Trophoblast cell (in vitro differentiated cells and primary cell): ENCODE measurements at regions not wholly inside any gene's neighbourhood (a gene's known extent, or its start where the extent isn't known, plus 50 kb on each side); places are given as distances from the start of the nearest gene placed in this dataset.

Experiments
- DNase-seq, 2 donors: peaks; one replicate each; pipeline ENCODE4 v3.0.0-alpha.2; 2016
- H2AFZ ChIP-seq: 2 replicates; pipeline ENCODE4 v1.6.1; 2013; ENCODE audit warnings: low read length, moderate library complexity, mild to moderate bottlenecking; ENCODE audit not compliant: insufficient read depth, poor library complexity
- H2AK5ac ChIP-seq: 2 replicates; pipeline ENCODE4 v1.6.1; 2013; ENCODE audit warnings: mild to moderate bottlenecking, low read length
- H2BK120ac ChIP-seq: 2 replicates; pipeline ENCODE4 v1.6.1; 2013; ENCODE audit warnings: low read length, mild to moderate bottlenecking, moderate library complexity; ENCODE audit not compliant: insufficient read depth, poor library complexity
- H2BK12ac ChIP-seq: 2 replicates; pipeline ENCODE4 v1.6.1; 2013; ENCODE audit warnings: mild to moderate bottlenecking, low read length, moderate library complexity
- H2BK5ac ChIP-seq: 2 replicates; pipeline ENCODE4 v1.6.1; 2013; ENCODE audit warnings: low read length, low read depth, moderate library complexity, mild to moderate bottlenecking; ENCODE audit not compliant: poor library complexity
- H3K14ac ChIP-seq: 2 replicates; pipeline ENCODE4 v1.6.1; 2013; ENCODE audit warnings: mild to moderate bottlenecking, low read length
- H3K18ac ChIP-seq: 2 replicates; pipeline ENCODE4 v1.6.1; 2013; ENCODE audit warnings: mild to moderate bottlenecking, low read length
- H3K23ac ChIP-seq: 2 replicates; pipeline ENCODE4 v1.6.1; 2013; ENCODE audit warnings: low read length
- H3K27ac ChIP-seq: 2 replicates; pipeline ENCODE4 v1.5.1; 2013; ENCODE audit warnings: low read depth, mild to moderate bottlenecking, inconsistent platforms, low read length, moderate library complexity
- H3K27me3 ChIP-seq: 2 replicates; pipeline ENCODE4 v1.6.1; 2013; ENCODE audit warnings: inconsistent platforms, mild to moderate bottlenecking, low read length, moderate library complexity; ENCODE audit not compliant: insufficient read depth
- H3K36me3 ChIP-seq, 2 experiments: 1 replicate in 1 of 2; 2 replicates in 1 of 2; pipeline ENCODE4 v1.6.1; 2013; ENCODE audit warnings: low read length in 2 of 2, mild to moderate bottlenecking in 2 of 2, moderate library complexity in 1 of 2; ENCODE audit not compliant: insufficient read depth in 2 of 2, control insufficient read depth in 1 of 2
- H3K4ac ChIP-seq: 2 replicates; pipeline ENCODE4 v1.6.1; 2013; ENCODE audit warnings: low read depth, mild to moderate bottlenecking, low read length, moderate library complexity
- H3K4me1 ChIP-seq, 2 experiments: 1 replicate in 1 of 2; 2 replicates in 1 of 2; pipeline ENCODE4 v1.6.1; 2013; ENCODE audit warnings: low read length in 2 of 2, mild to moderate bottlenecking in 2 of 2, moderate library complexity in 1 of 2; ENCODE audit not compliant: insufficient read depth in 2 of 2, control insufficient read depth in 1 of 2
- H3K4me2 ChIP-seq: 2 replicates; pipeline ENCODE4 v1.6.1; 2013; ENCODE audit warnings: inconsistent platforms, mild to moderate bottlenecking, low read length, moderate library complexity
- H3K4me3 ChIP-seq: 2 replicates; pipeline ENCODE4 v1.5.1; 2013; ENCODE audit warnings: mild to moderate bottlenecking, low read depth, low read length, inconsistent platforms
- H3K79me1 ChIP-seq: one replicate; pipeline ENCODE4 v1.6.1; 2013; ENCODE audit warnings: low read length
- H3K79me2 ChIP-seq: 2 replicates; pipeline ENCODE4 v1.6.1; 2013; ENCODE audit warnings: low read length, mild to moderate bottlenecking; ENCODE audit not compliant: control insufficient read depth, insufficient read depth, poor library complexity
- H3K9ac ChIP-seq: 2 replicates; pipeline ENCODE4 v1.6.1; 2013; ENCODE audit warnings: mild to moderate bottlenecking, low read length
- H3K9me3 ChIP-seq: 2 replicates; pipeline ENCODE4 v1.6.1; 2013; ENCODE audit warnings: low read depth, mild to moderate bottlenecking, control low read depth, inconsistent platforms, low read length; ENCODE audit not compliant: insufficient read depth
- H4K12ac ChIP-seq: 2 replicates; pipeline ENCODE4 v1.6.1; 2013; ENCODE audit warnings: low read depth, mild to moderate bottlenecking, low read length, moderate library complexity
- H4K8ac ChIP-seq: 2 replicates; pipeline ENCODE4 v1.6.1; 2013; ENCODE audit warnings: low read depth, mild to moderate bottlenecking, low read length, moderate library complexity
- H4K91ac ChIP-seq: one replicate; pipeline ENCODE4 v1.6.1; 2013; ENCODE audit warnings: low read depth, mild to moderate bottlenecking, low read length, moderate library complexity
- WGBS: extraction: QIAGEN DNeasy Blood & Tissue Kit; methylation state at CpG from one replicate; pipeline ENCODE4 v1.1.7; 2013; ENCODE audit warnings: missing lambda C conversion rate; ENCODE audit not compliant: insufficient read length, insufficient coverage; ENCODE audit errors: extremely low coverage; 5-methylcytosine and 5-hydroxymethylcytosine counted together

GRCh38 chr2:12227941-12228608 is 481.6 kb downstream of the LPIN1 start:
- H3K4me1 ChIP-seq: no peaks in the 10 kb centered on the region
- no peaks in the 10 kb centered on the region for H3K36me3 ChIP-seq
- no peak overlapping the region for H2BK5ac ChIP-seq
- no peak overlapping the region for H3K4ac ChIP-seq
- peak in 1 of 2 donors; percentile 5 for DNase-seq
- no peak overlapping the region for H3K14ac ChIP-seq
- H2BK120ac ChIP-seq: no peak overlapping the region
- peaks cover 6% of the 10 kb centered on the region for H3K9me3 ChIP-seq
- no peaks in the 10 kb centered on the region for H3K79me2 ChIP-seq
- no peak overlapping the region for H3K9ac ChIP-seq
- no peak overlapping the region for H3K4me3 ChIP-seq
- H2BK12ac ChIP-seq: no peak overlapping the region
- no peak overlapping the region for H4K8ac ChIP-seq
- H3K79me1 ChIP-seq: no peaks in the 10 kb centered on the region
- no peak overlapping the region for H3K23ac ChIP-seq
- H3K27ac ChIP-seq: no peak overlapping the region
- H3K27me3 ChIP-seq: no peaks in the 10 kb centered on the region
- H4K12ac ChIP-seq: no peak overlapping the region
- no peak overlapping the region for H4K91ac ChIP-seq
- no peak overlapping the region for H3K18ac ChIP-seq
- WGBS: no CpG with 5 or more reads among the region's 4 CpGs
- no peak overlapping the region for H2AK5ac ChIP-seq
- H3K4me2 ChIP-seq: no peak overlapping the region
- no peak overlapping the region for H2AFZ ChIP-seq

DNA sequence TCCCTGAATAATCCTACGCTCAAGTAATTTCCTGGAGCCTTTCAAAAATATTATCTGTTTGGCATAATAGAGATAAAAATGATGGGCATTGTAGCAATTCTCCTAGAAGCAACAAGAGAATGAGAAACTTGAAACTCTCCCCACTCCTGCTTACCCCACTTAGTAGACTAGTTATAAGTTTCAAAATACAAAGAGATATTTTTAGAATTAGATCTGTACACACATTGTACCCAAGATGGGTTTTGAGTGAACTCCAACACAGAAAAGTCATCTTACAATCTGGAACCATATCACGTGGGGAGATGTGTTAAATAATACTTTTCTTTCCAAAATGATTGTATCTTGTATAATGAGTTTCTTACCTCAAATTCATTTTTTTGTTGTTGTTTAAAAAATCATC is 484.9 kb downstream of the LPIN1 start:
- Histone ChIP-seq H3K79me2 (no peaks in the 10 kb centered on the region), H2BK120ac (no peak overlapping the region), H3K4me1 (no peaks in the 10 kb centered on the region), H4K91ac (no peak overlapping the region), H3K18ac (no peak overlapping the region), H2BK12ac (no peak overlapping the region), H2AFZ (no peak overlapping the region), H2AK5ac (no peak overlapping the region), H3K9ac (no peak overlapping the region), H3K4me2 (no peak overlapping the region), H3K79me1 (no peaks in the 10 kb centered on the region), H4K12ac (no peak overlapping the region), H3K23ac (no peak overlapping the region), H3K4me3 (no peak overlapping the region), H3K36me3 (no peaks in the 10 kb centered on the region), H3K27ac (no peak overlapping the region), H3K14ac (no peak overlapping the region), H3K27me3 (no peaks in the 10 kb centered on the region), H3K9me3 (peaks cover 1% of the 10 kb centered on the region), H2BK5ac (no peak overlapping the region), H3K4ac (no peak overlapping the region), H4K8ac (no peak overlapping the region)
- no CpG with 5 or more reads among the region's 2 CpGs for WGBS
- DNase-seq: no peak

- Histone ChIP-seq H3K4ac (no peak overlapping the region), H3K14ac (no peak overlapping the region), H2BK120ac (no peak overlapping the region), H3K4me3 (no peak overlapping the region), H3K23ac (no peak overlapping the region), H3K18ac (no peak overlapping the region), H3K27me3 (no peaks in the 10 kb centered on the region), H2AFZ (no peak overlapping the region), H3K9me3 (no peaks in the 10 kb centered on the region), H2AK5ac (no peak overlapping the region), H2BK12ac (no peak overlapping the region), H3K36me3 (no peaks in the 10 kb centered on the region), H4K91ac (no peak overlapping the region), H4K8ac (no peak overlapping the region), H3K27ac (no peak overlapping the region), H3K4me1 (no peaks in the 10 kb centered on the region), H4K12ac (no peak overlapping the region), H2BK5ac (no peak overlapping the region), H3K4me2 (no peak overlapping the region), H3K79me1 (no peaks in the 10 kb centered on the region), H3K9ac (no peak overlapping the region), H3K79me2 (no peaks in the 10 kb centered on the region)
- no CpG with 5 or more reads among the region's 3 CpGs for WGBS
- DNase-seq: no peak
Observed at GRCh38 chr2:12232876-12233275, 483.9 kb upstream of the TRIB2 start.

- H3K79me2 ChIP-seq: no peaks in the 10 kb centered on the region
- H3K4me2 ChIP-seq: no peak overlapping the region
- H4K12ac ChIP-seq: no peak overlapping the region
- WGBS: no CpG with 5 or more reads among the region's 4 CpGs
- H3K9me3 ChIP-seq: no peaks in the 10 kb centered on the region
- H4K91ac ChIP-seq: no peak overlapping the region
- H4K8ac ChIP-seq: no peak overlapping the region
- DNase-seq: no peak
- H3K4me1 ChIP-seq: no peaks in the 10 kb centered on the region
- no peaks in the 10 kb centered on the region for H3K27me3 ChIP-seq
- no peak overlapping the region for H3K27ac ChIP-seq
- H2AK5ac ChIP-seq: no peak overlapping the region
- no peaks in the 10 kb centered on the region for H3K36me3 ChIP-seq
- no peak overlapping the region for H3K4ac ChIP-seq
- H2BK5ac ChIP-seq: no peak overlapping the region
- no peak overlapping the region for H3K14ac ChIP-seq
- no peak overlapping the region for H2BK12ac ChIP-seq
- H3K18ac ChIP-seq: no peak overlapping the region
- no peak overlapping the region for H2AFZ ChIP-seq
- H3K79me1 ChIP-seq: no peaks in the 10 kb centered on the region
- no peak overlapping the region for H3K9ac ChIP-seq
- no peak overlapping the region for H2BK120ac ChIP-seq
- H3K23ac ChIP-seq: no peak overlapping the region
- no peak overlapping the region for H3K4me3 ChIP-seq
Observed at GRCh38 chr2:12236136-12236844, 480.4 kb upstream of the TRIB2 start.
